ENCODE measurements at regions not wholly inside any gene's neighbourhood (a gene's known extent, or its start where the extent isn't known, plus 50 kb on each side); places are given as distances from the start of the nearest gene placed in this dataset.
A peak's percentile ranks its signal among the peaks of the same experiment; 100 is the strongest.

DNA sequence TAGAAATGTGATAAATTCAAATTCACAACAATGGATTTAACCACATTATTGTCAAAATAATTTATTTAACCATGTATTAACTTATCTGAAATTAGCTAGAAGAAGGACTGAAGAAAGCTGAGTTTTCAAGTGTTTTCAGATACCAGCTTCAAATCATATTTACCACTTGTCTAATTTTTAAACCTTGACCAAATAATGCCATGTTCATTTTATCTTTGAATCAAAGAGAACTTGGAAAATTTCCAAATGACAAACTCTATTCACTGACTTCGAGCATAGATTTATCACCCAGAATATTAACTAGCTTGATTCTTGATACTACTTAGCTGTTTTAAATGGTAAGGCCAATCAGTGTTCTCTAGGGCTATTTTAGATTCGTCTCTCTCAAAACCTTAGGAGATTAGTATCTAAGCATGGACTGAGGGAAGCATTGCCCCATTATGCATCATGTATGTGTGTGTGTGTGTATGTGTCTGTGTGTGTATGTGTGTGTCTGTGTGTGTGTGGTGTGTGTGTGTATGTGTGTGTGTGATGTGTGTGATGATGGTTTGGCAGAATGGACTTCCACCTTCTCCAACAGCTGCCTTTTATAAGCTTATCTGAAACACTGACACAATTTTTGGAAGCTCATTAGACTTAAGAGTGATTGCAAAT is 667.5 kb upstream of the FANCL start:
- no peak for DNase-seq (ENCODE audit: low spot score)

GRCh38 chr2:58907644-58908043 is 666.5 kb upstream of the FANCL start:
- no peak for DNase-seq (ENCODE audit: low spot score)

DNA sequence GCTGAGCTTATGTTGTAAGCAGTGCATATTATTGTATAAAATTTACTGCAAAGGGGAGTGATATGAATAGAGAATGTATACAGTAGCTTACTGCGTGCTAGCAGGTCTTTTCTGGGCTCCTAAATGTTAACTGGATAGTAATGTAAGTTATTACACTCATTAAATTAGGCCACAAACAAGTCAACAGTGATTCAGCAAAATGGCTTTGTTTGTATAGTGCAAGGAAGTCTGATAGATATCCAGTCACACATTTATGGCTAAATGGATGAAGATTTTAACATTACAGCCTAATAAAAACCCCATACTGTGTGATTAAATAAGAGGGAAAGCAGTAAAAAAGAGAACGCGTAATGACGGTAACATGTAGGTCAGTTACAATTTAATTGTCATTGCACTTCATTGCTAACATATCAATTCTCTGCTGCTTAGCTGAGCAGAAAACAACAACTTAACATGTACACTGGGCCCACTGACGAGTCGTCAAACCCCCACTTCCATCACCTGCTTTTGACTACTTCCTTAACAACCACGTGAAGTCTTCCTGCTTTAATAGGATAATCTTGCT is 665.0 kb upstream of the FANCL start:
- DNase-seq (ENCODE audit: low spot score): no peak

DNA sequence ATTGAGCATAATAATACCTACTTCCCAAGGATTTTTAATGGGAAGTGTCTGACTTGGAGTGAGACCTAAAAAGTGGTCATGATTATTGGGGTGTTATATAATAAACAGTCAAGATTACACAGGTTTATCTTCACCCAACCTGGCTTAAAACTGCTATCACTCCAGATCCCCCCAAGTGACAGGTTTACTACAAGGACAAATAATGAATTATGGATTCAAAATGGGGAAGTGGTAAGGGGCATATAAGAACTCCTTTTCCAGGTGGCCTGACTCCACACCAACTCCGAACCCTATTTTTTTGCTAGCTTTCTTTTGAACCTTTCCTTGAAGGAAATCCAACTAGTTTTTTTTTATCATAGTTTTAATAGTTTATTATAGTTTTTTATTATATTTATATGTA is 663.0 kb upstream of the FANCL start:
- DNase-seq (ENCODE audit: low spot score): no peak

GRCh38 chr2:58903427-58903826 is 662.3 kb upstream of the FANCL start:
- DNase-seq (ENCODE audit: low spot score): no peak

DNA sequence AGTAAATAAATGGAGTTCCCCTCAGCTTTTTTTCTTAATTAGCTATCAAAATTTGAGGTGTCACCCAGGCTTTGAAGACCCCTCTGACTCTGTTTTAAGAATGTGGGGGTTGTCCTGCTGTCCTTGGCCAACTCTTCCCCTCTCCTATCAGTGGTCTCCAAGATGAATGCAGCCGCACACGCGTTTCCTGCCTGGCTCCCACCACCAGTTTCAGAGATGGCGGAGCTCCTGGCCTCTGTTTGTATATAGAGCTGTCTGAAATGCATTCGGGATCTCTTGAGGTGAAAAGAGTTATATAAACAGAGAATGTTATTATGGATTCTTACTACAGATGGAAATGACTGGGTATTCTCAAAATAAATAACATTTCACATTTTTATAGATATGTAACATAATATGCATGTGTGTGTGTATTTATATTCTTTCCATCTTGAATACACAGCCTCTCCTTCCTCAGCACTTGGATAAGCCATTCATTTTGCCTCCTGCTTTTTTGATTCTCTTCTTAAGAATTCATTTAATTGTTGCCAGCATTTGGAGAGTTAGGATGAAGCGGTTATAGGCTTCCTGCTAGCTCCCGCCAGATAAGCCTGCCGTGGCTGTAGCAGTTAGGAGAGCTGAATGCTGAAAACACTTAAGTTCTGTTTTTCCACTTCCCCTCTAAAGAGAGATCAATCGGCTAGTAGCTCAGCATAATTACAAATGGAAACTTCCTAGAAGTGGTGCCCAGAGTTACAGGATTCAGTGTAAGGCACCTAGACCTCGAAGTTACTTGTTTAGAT is 659.3 kb upstream of the FANCL start:
- DNase-seq (ENCODE audit: low spot score): no peak

DNA sequence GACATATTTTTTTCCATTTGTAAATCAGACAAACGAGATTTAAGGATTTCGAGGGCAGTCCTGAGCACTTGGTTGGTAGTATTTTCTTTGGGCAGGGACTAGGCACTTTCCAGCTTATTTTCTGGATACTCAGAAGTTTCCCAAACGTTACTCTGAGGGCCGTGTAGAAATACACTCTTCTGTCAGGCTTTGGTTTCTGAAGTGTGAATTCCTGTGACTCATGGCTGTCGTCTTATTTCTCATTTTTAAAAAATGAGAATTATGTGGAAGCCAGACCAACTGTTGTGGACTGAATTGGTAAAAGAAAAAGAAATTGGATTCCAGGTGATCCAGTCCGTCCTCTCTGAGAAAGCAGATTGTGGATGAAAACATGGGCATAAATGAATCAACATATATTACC is 658.6 kb upstream of the FANCL start:
- no peak for DNase-seq (ENCODE audit: low spot score)

- DNase-seq (ENCODE audit: low spot score): no peak
These were observed 655.5 kb upstream of the FANCL start for GRCh38 chr2:58896638-58897037.

DNA sequence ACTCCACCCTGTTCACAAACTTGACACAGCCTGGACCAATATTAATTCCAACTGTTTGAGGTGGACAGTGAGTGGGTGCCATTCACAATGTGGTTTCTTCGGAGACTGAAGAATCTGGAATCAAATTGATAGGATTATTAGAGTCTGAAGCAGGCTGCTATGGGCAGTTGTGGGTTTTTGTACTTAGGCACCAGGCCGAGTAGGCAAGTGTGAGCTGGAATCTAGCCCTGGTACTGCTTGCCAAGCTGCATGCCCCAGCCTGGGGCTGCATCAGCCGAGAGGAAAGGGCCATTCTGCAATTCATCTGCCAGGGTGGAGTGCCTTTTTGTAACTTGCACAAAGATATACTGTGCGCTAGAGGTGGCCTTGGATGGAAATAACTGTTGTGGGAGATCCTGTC is 654.7 kb upstream of the FANCL start:
- no peak for DNase-seq (ENCODE audit: low spot score)

- no peak for DNase-seq (ENCODE audit: low spot score)
These were observed 652.7 kb upstream of the FANCL start for GRCh38 chr2:58893656-58894351.

GRCh38 chr2:58891828-58892377 is 650.8 kb upstream of the FANCL start:
- DNase-seq (ENCODE audit: low spot score): no peak

- DNase-seq (ENCODE audit: low spot score): no peak
These were observed 649.9 kb upstream of the FANCL start for GRCh38 chr2:58890865-58891525.

GRCh38 chr2:58886009-58886408 is 644.9 kb upstream of the FANCL start:
- DNase-seq (ENCODE audit: low spot score): no peak

DNA sequence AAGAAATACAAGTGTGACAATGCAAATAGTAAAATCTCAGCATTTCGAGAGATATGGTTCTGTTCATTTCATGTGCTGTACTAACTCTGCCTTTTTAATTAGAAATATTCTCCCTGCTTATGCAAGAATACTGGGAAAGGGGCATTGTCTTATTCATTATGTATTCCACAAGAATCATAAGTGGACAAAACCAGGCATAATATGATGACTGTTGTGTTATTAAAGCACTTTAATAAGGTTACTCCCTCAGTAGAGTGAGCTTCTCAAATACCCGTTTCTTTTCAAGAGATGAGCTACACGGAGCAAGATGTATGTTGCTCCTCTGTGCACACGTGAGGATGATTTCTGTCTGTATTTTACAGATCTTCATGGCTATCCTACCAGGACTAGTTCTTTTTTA is 638.7 kb upstream of the FANCL start:
- no peak for DNase-seq (ENCODE audit: low spot score)

- no peak for DNase-seq (ENCODE audit: low spot score)
These were observed 637.7 kb upstream of the FANCL start for GRCh38 chr2:58878778-58879177.

DNA sequence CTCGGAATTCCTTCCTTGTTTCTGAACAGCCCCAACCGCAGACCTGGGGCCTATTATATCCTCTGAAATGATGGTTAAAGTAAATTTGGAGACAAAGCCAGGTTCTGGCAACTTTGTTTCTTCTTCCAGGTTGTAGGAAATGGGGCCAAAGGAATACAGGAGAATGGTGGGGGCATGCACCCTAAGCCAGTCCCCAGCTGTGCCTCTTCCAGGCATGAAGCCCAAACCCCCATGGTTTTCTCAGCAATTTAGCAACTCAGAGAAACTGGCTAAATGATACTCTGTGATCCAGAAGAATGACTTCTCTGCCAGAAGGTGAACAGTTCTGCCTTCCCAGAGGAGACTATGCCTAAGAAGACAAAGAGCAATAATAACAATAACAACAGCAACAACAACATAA is 635.0 kb upstream of the FANCL start:
- DNase-seq (ENCODE audit: low spot score): no peak

- DNase-seq (ENCODE audit: low spot score): no peak
These were observed 634.3 kb upstream of the FANCL start for GRCh38 chr2:58875436-58875835.

DNA sequence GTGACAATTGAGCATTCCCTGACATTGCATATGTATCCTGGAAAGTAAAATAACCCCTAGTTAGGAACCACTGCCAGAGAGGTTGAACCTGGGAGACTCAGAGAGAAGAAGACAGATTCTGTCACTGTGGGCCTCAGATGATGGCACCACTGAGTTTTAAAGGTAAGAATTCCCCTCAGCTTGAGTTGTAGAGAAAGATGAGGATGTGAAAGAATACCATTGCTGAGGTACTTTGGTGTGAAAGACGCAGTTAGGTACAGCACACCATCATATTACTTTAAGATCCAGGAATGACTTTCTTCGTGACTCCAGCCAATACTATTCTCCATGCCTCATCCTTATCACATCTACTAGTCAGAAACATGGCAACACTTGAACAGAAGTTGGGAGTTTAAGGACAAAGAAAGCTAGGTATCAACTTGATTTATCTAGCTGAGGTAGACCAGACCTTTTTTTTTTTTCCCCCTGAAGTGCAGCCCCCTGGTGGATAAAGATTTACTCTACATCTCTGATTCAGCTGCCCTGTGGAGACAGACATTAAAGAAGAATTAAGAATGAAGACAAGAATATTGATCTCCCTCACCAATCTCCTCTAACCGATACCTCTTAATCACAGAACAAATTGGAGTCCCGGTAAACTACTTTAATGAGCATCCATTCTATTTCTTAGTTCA is 630.5 kb upstream of the FANCL start:
- DNase-seq (ENCODE audit: low spot score): peak; percentile 3

- peak; percentile 0 for DNase-seq (ENCODE audit: low spot score)
These were observed 629.6 kb upstream of the FANCL start for GRCh38 chr2:58870704-58871103.

GRCh38 chr2:58866946-58867345 is 625.8 kb upstream of the FANCL start:
- no peak for DNase-seq (ENCODE audit: low spot score)

GRCh38 chr2:58866527-58866926 is 625.4 kb upstream of the FANCL start:
- no peak for DNase-seq (ENCODE audit: low spot score)

Measured in RKO (cell line).